ENCODE measurements at regions not wholly inside any gene's neighbourhood (a gene's known extent, or its start where the extent isn't known, plus 50 kb on each side); places are given as distances from the start of the nearest gene placed in this dataset.

- no peak overlapping the region for H3K27ac ChIP-seq
- intact Hi-C loops (cut with DNase I): no loop called here
- H3K36me3 ChIP-seq: no peaks in the 10 kb centered on the region
- no peaks in the 10 kb centered on the region for H3K9me3 ChIP-seq
- TF ChIP-seq CTCF (IDR thresholded peaks at IDR 0.05) (no peak), EP300 (IDR thresholded peaks at IDR 0.05) (no peak), POLR2A (IDR thresholded peaks at IDR 0.05) (no peak)
- DNase-seq: no peak
- no peaks in the 10 kb centered on the region for H3K27me3 ChIP-seq
- H3K4me3 ChIP-seq: no peak overlapping the region
- H3K4me1 ChIP-seq (ENCODE audit: insufficient read depth): no peaks in the 10 kb centered on the region
Observed at GRCh38 chr7:115478426-115478825, 552.1 kb downstream of the TFEC start.

- DNase-seq: peak; percentile 14 to 54 (median 20)
- intact Hi-C loops (cut with DNase I): no loop called here
- Histone ChIP-seq H3K9me3 (no peaks in the 10 kb centered on the region), H3K4me3 (peak overlapping the region; percentile 45), H3K27ac (no peak overlapping the region), H3K27me3 (no peaks in the 10 kb centered on the region), H3K4me1 (ENCODE audit: insufficient read depth) (no peaks in the 10 kb centered on the region), H3K36me3 (no peaks in the 10 kb centered on the region)
- 1 to 2% (median 1%) methylated on average over 30 of the region's 30 CpGs for WGBS, 3 donors
- no peak for TF ChIP-seq POLR2A (IDR thresholded peaks at IDR 0.05)
- TF ChIP-seq CTCF (IDR thresholded peaks at IDR 0.05): no peak
- TF ChIP-seq EP300 (IDR thresholded peaks at IDR 0.05): no peak
Observed at GRCh38 chr7:115477193-115477651, 553.3 kb downstream of the TFEC start.

GRCh38 chr7:115476671-115477181, 553.8 kb downstream of the TFEC start:
- no peaks in the 10 kb centered on the region for H3K9me3 ChIP-seq
- peak overlapping the region; percentile 45 for H3K4me3 ChIP-seq
- no peaks in the 10 kb centered on the region for H3K4me1 ChIP-seq (ENCODE audit: insufficient read depth)
- peak in 3 of 5 donors; percentile 7 to 30 (median 10) for DNase-seq
- intact Hi-C loops (cut with DNase I): no loop called here
- H3K36me3 ChIP-seq: no peaks in the 10 kb centered on the region
- H3K27me3 ChIP-seq: no peaks in the 10 kb centered on the region
- TF ChIP-seq EP300 (IDR thresholded peaks at IDR 0.05): no peak
- TF ChIP-seq CTCF (IDR thresholded peaks at IDR 0.05): no peak
- TF ChIP-seq POLR2A (IDR thresholded peaks at IDR 0.05): no peak
- WGBS, 3 donors: 12 to 15% (median 13%) methylated on average over 7 of the region's 7 CpGs
- no peak overlapping the region for H3K27ac ChIP-seq

GRCh38 chr7:115475761-115476385, 554.0 kb downstream of the MDFIC start:
- DNase-seq: no peak
- intact Hi-C loops (cut with DNase I): no loop called here
- WGBS, 3 donors: 82 to 89% (median 85%) methylated on average over 14 of the region's 14 CpGs
- H3K9me3 ChIP-seq: no peaks in the 10 kb centered on the region
- H3K4me1 ChIP-seq (ENCODE audit: insufficient read depth): no peaks in the 10 kb centered on the region
- TF ChIP-seq POLR2A (IDR thresholded peaks at IDR 0.05) (no peak), EP300 (IDR thresholded peaks at IDR 0.05) (no peak), CTCF (IDR thresholded peaks at IDR 0.05) (no peak)
- H3K27ac ChIP-seq: no peak overlapping the region
- no peaks in the 10 kb centered on the region for H3K27me3 ChIP-seq
- no peak overlapping the region for H3K4me3 ChIP-seq
- no peaks in the 10 kb centered on the region for H3K36me3 ChIP-seq

Measured in ovary (tissue), 7 donors.